IPS DF 4.7 (cell line): ENCODE measurements at regions not wholly inside any gene's neighbourhood (a gene's known extent, or its start where the extent isn't known, plus 50 kb on each side); places are given as distances from the start of the nearest gene placed in this dataset.

ENCODE experiments used
- DNase-seq: peaks from one replicate; pipeline ENCODE4 v3.0.0-alpha.2; 2013; ENCODE audit warnings: low spot score; ENCODE audit errors: extremely low read depth

DNA sequence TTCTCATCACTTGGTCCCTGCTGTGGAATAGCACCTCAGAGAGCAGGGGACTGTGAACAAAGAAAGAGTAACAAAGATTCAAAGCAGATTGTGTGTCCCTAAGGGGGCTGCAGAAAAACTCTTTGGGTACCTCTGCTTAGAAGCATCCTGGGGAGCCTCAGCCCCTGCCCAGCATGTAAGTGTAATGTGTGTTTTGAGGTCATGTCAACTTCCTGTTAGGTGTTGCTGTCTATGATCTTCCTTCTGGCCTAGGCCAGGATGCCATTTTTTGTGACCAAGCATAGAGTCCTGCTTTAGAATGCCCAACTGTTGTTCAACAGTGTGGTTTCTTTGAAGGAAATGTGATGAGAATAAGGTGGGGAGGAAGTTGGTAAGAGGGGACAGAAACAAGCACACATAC, 77.1 kb upstream of the BCL6 start:
- DNase-seq, result no peak

DNA sequence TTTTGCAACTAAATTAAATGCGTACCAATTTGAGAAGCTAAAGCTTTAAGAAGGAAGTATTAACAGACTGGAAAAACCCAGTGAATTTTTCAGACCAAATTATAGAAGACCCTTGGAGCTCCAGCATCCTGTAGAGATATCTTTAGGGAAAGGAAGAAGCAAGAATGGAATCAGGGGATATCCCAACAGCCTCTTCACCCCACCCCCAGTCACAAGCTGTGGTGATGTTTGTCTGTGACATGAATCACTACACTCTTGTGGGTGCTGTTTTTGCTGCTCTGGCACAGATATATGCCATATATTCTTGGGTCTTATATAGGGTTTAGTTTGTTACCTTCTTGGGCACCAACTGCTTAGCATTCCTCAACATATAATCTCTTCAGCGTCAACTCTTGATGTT, 78.5 kb upstream of the BCL6 start:
- DNase-seq, result no peak

DNA sequence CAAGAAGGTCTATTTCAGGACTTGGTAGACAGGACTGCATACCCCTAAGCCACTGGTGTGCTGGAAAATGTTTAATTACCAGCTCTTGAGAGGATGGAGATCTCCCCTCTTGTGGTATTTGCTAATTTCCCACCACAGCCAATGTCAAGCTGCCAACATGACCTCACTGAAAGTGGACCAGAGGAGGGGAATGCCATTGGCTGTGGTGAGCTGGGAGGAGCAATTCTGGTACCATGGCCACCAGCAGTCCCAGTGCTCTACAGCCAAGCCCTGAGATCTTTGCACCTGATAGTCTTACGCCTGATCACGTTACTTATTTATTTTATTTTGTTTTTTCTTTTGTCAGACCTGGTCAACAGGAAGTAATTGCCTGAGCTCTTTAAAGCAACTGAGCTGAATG, 82.5 kb upstream of the BCL6 start:
- DNase-seq, result no peak

DNA sequence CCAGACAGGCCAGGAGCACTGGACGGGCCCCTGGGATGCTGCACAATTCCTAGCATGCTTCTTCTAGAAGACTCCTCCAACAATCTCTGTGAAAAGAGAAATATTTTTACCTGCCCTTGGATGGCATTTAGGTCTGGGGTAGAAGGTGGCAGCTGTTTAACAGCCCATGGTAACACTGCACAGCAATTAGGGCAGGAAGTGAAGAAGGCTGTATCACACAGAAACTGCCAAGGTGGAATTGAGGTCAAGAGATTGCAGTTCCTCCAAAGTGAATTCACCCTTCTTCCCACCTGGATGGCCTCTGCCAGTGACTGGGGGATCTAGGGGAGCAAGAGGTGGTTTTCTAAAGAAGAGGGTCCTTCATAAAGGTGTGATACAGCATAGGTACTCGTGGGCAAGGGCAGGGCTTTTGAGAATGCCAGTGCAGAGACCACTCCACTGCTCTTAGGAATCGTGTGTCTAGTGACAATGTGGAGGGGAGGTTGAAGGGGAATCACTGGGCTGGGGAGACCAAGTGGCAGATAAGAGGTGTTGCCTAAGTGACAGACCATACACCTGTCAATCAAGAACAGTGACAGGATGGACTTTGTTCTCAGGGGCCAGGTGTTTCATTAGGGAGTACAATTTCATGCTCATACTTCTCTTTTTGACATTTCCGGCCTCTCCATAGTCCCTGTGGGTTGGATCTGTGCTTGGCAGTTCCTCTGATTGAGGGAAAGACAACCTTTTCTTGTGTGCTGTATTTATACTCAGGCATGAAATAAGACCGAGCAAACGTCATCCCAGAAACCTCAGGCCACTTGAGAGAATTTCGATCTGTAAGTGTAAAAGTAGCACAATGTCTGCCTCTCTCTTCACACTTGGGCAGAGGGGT, 83.5 kb upstream of the BCL6 start:
- DNase-seq, result no peak

DNA sequence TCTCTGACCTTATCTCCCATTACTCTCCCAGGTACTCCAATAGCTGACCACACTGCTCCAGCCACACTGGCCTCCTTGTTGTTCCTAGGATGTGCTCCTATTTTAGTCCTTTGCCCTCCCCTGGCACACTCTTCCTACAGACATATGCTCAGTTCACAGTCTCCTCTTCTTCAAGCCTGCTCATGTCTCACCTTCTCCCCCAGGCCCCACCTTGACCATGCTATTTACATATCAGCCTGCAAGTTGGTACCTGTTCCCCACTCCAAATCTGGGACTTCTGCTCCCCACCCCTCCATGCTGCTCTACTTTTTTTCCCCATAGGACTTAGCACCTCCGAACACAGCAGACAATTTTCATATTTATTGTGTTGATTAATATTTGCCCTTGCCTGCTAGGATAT, 84.9 kb upstream of the BCL6 start:
- no peak for DNase-seq

DNA sequence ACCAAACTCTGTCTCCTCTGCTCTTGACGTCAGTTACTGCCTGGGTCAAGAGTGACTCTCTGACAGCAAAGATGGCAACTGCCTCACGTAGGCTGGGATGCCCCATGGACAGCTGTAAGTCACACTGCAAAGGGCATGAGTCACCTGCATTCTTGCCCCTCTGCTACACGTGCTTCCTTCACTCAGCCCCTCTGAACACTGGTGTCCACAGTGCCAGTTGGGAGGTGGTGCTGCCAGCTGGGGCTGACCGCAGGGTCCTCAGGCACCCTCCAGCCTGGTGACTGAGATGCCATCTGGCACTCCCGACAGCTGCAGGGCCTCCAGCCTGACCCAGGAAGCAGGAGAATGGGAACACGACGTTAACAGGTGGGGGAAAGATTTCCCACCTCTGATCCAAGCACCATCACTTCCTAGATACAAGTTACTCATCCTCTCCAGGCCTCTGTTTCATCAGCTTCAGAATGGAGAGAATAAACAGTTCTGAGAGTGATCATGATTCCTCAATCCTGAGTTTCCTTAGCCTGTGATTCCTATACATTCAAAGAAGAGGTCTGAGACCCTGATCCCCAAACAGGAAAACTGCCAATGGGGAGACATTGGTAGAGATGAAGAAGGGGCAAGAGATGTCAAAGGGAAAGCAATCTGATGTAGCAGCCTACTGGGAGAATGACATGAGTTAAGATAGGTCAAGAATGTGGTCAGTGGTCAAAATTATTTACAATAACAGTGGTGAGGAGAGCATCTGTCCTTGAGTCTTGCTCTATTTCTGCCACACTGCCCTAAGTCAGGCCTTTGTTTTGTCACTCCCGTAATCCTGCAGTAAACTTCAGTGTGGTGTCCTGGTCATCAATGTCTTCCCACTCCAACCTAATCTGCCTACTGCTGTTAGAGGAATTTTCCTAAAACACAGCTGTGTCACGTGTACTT, 86.1 kb upstream of the BCL6 start:
- no peak for DNase-seq

DNA sequence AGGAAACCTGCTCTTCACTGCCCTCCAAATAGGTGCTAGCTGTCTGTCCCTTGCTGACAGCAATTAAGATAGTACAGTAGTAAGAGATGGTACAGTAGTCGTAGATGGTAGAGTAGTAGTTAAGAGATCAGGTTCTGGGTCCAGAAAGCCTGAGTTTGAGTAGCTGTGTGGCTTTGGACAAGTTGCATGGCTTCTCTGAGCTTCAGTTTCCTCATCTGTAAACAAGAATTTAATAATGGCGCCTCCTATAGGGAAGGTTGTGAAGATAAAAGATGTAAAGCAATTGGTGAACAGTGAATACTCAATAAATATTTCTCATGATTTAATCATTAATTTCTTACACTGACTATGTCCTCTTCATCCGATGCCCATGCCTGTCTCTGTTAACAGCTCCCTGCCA, 86.9 kb upstream of the BCL6 start:
- DNase-seq, result no peak

DNA sequence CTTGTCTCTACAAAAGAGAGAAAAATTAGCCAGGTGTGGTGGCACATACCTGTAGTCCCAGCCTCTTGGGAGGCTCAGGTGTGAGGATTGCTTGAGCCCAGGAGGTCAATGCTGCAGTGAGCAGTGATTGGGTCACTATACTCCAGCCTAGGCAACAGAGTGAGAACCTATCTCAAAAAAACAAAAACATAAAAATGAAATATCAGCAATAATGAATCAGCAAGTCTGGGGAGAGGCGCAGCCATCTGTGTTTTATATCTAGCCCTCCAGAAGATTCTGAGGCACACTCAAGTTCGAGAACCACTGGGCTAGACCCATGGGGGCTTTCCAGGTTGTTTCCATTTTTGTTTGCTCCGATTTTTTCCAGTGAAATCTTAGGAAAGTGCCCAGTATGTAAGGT, 88.1 kb upstream of the BCL6 start:
- DNase-seq, result no peak

DNA sequence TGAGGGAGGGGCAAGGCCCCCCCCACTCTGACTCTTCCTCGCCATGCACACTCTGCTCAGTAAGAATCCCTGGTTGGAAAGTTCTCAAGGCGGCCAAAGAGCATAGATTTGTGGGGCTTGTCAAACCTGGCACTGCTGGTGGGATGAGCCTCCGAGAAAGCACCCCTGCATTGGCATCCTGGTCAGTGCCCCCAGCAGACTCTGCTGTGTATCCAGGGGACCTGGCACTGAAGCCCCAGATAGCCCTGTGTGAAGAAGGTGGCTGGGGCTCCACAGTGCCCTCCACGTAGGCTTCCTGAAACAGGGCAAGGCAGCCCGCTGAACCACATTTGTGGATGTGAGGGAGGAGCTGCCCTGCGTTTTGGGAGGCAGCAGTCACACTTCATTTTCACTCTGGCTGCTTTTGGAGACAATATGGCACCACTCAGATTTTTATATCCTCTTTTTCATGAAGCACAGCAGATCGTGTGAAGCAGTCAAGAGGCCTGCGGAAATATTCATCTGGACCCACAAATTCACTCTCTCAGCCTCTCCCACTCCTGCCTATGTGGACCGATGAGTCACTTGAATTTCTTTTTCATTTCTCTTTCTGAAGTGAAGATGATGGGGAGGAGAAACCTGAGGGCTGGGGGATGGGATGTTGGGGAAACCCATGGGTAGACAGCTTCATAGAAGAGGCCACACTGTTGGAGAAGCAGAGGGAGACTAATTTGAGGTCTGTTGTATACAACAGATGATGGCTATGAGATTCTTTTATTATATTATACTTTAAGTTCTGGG, 88.7 kb upstream of the BCL6 start:
- no peak for DNase-seq

DNA sequence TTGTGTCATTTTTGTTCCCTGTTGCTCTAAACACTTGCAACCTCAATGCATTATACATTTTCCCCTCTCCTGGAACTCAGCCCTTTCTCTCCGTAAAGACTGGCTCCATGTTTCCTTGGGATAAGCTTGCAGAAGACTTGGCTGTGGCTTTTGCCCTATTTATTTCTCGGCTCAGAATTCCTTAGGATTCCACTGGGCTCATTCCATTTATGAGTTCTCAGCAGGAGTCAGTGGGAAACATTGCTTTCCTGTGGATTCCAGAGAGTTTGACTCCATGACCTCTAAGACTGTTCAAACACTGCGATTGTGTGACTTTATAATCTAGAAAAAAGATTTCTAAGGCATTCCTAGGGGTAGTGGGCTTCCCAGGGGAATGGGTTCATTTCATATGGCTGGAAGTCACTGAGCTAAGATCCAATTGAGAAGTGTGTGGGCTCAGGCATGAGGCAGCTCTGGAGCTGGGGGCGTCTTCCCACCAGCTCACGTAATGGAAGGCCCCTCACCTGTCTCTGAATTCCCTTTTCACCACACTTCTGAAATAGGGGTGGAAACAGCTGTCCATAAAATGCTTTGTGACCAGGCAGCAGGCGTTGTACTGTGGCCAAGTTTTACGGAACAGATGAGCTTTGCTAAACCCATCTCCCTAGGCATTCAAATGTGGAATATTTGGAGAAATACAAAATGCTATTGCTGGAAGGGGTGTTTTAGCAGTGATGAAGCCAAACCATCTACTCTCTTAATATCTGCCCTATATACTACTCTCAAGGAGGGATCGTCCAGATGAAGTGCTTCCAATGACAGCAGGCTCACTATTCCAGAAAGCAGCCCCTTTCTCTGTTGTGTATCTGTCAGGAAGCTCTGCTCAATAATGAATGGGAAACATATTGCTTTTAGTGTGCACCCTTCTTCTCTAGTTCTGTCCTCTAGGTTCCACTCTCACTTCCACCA, 91.8 kb upstream of the BCL6 start:
- DNase-seq, result no peak

DNA sequence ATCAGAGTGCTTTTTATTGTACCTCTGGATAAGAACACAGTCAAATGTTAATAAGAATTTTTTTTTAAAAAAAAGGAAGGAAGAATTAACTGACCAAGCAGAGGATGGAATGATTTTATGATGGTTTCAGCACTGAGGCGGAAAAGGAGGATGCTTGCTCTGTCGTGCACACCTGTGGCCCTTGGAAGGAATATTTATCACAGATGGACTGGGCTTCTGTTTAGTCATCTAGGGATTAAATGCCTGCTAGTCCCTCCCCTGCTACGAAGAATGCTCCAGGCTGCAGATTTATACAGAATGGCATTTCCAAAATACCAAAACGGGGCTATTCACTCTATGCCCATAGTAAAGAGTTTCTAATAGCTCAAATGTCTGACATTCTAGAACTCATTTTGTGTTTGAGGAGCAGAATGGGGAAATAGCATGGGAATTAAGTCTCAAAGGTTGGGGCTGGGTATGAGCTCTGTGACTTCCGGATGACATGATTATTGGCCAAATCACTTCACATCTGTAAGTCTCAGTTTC, 92.8 kb upstream of the BCL6 start:
- DNase-seq, result no peak

DNA sequence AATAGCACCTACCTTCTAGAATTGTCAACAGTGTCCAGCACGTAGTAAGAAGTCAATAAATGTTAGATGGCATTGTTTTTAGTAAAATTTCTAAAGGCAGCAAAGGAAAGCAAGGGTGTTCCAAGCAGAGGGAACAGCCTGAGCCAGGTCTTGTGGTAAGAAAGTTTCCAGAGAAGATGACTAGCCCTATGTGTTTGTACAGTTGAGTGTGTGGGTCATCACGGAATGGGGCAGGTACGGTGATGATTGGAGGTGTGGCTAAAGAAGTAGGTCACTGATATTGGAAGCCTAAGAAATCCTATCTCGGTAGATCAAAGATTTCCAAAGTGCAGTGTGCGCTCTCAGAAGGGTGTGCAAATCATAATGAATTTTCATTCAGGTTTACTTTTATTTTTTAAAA, 94.2 kb upstream of the BCL6 start:
- no peak for DNase-seq

DNA sequence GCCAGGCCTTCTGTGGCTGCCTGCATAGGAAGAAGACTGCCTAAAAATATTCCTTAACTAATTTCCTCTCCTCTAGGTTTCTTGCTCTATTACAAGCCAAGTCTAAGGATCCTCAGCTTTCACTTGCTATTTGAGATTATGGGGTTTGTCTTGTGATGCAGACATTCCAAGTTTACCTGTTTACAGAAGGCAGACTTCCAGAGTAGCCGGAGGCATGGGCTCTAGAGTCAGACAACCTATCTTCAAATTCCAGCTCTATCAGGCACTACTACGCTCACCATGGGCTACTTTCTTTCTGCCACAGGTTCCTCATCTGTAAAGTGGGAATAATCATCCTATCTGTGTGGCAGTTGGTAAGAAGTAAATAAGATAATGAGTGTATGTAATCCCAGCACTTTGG, 95.6 kb upstream of the BCL6 start:
- no peak for DNase-seq

DNA sequence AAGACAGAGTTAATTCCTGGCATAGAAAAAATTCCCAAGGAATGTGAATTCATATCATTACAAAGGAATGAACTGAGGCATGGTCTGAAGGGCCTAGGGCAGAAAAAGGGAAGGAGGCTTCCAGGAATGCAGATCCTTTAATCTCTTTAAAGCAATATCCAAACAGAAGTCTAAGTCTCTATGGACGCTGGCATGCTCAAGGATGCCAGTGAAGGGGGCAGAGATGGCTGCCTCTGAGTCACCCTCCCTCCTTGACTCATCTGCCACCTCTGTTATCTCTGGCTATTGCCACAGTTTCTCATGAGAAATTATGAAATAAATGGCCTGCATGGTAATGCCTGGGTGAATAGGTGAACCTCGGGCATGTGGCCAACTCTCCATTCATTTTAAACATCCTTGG, 96.3 kb upstream of the BCL6 start:
- DNase-seq, result no peak

DNA sequence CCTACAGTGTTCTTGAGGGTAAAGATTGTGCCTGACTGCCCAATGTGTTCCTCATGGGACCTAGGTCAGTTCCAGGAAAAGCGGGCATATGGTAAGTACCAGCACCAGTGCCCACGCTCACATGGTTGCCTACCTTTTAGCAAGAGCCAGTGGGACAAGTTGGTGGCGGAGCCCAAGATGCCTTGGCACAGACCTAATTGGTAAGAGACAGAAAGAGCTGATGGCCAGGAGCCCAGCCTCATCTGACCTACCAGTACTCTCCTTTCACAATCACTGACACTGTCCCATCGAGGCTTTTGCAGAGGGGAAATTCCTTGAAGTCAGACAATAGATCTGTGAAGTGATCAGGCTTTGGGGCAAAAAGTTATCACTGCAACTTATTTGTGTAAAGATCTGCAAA, 98.4 kb upstream of the BCL6 start:
- DNase-seq, result no peak

DNA sequence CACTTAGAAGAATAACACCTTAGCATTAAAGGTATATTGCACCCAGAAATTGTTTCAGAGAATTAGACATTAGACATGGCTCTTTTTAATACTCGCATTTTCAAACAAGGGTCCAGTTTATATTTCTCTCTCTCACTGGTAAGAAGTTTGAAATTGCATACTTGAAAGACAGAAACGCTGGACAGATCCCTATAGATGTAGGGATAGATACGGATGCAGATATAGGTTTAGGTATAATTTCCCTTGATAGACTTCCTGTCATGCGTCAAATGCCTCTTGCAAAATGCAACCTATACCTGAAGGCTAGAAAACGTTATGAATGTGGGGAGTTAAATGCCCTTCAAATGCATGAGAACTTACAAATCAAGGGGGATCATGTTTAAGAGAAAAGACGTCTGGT, 99.4 kb upstream of the BCL6 start:
- DNase-seq, result no peak

DNA sequence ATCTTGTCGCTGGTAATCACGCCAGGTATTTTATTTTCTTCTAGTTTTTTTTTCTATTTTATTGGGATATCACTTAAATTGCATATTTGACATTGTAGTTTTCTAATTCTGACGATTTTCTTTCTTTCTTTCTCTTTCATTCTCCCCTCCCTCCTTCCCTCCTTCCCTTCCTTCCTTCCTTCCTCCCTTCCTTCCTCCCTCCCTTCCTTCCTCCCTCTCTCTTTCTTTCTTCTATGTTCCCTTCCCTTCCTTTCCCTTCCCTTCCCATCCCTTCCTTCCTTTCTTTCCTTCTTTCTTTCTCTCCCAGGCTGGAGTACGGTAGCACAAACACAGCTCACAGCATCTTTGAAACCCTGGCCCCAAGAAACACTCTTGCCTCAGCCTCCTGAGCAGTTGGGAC, 100.6 kb upstream of the BCL6 start:
- no peak for DNase-seq

DNA sequence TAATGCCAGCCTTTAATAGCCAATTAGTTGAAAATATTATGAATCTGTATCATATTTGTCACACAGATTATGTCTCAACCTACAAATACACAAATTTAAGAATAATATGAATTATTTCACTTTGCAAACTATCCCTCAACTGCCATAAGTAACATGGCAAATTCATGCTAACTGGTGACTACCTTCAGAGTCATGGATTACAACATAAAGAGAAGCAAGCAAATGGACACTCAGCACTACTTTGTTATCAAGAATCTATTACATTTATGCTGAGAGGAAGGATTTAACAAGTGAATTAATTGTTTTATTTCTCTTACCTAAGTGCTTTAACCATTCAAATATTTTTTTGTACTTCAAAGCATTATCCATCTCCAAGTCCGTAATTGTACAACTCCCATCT, 103.1 kb upstream of the BCL6 start:
- no peak for DNase-seq

DNA sequence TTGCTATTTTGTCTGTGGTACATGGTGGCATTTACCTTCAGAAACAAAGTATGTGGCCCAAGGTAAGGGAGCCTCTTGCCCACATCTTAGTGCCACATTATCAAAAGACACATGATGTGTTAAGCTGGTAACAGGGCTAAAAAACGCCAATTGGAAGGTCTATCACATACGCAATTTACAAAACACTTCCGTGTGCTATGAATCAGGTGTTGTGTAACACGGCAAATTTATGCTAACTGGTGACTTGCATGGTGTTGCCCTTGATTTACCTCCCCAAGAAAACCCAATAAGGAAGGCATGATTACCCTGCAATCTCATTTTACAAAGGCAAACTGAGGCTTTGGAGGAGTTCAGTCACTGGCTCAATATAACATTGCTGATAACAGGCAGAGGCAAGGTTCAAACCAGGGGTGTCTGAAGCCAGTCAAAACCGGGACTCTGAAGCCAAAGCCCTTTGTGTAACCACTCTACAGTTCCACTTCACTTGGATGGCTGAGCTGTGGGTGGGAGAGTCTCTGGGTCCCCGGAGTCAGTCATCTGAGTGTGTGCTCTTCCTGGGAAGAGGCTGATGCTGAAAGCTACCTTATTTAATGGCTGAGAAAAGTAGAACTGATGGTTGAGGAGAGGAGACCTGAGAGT, 103.9 kb upstream of the BCL6 start:
- DNase-seq, result no peak
